Loucy (cell line): ENCODE measurements at regions not wholly inside any gene's neighbourhood (a gene's known extent, or its start where the extent isn't known, plus 50 kb on each side); places are given as distances from the start of the nearest gene placed in this dataset.

ENCODE experiments used
- EZH2phosphoT487 ChIP-seq: fragments of 200-600 bp; IDR thresholded peaks from 2 replicates; pipeline ENCODE4 v1.6.1; 2018; ENCODE audit warnings: antibody characterized with exemption, mild to moderate bottlenecking, moderate library complexity, borderline replicate concordance
- TF ChIP-seq, protein P1 (sequence below): fragments of 200-600 bp; sonication (generic); conservative IDR thresholded peaks from 2 replicates; pipeline ENCODE4 v1.5.1; 2014; ENCODE audit warnings: mild to moderate bottlenecking, antibody characterized with exemption, low read length

DNA sequence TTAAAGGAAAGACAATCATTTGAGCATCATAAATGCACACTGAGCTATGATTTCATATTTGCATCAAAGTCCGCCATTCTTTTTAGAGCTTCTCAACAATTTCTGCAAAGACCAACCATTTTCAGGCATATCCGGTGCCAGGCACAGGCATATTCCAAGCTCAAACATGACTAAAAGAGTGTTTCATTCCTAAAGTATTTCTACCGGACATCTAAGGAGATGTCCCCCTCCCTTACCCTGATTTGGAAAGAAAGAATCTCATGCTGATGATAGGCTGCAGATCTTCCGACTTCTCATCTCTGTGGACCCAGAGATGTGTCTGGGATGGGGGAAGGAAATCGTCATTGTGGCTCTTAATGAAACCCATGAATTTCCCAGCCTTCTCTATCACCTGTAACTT lies 600.5 kb upstream of the MGMT start:
- TF ChIP-seq, protein P1, sequence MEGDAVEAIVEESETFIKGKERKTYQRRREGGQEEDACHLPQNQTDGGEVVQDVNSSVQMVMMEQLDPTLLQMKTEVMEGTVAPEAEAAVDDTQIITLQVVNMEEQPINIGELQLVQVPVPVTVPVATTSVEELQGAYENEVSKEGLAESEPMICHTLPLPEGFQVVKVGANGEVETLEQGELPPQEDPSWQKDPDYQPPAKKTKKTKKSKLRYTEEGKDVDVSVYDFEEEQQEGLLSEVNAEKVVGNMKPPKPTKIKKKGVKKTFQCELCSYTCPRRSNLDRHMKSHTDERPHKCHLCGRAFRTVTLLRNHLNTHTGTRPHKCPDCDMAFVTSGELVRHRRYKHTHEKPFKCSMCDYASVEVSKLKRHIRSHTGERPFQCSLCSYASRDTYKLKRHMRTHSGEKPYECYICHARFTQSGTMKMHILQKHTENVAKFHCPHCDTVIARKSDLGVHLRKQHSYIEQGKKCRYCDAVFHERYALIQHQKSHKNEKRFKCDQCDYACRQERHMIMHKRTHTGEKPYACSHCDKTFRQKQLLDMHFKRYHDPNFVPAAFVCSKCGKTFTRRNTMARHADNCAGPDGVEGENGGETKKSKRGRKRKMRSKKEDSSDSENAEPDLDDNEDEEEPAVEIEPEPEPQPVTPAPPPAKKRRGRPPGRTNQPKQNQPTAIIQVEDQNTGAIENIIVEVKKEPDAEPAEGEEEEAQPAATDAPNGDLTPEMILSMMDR: no peak
- TF ChIP-seq EZH2phosphoT487: no peak
